ENCODE measurements at regions not wholly inside any gene's neighbourhood (a gene's known extent, or its start where the extent isn't known, plus 50 kb on each side); places are given as distances from the start of the nearest gene placed in this dataset.

- FAIRE-seq (no peak), DNase-seq (ENCODE audit: low spot score in 2 of 2) (no peak)
These were observed 557.2 kb downstream of the BUD13 start for GRCh38 chr11:116215471-116216113.

GRCh38 chr11:116211147-116211546, 561.6 kb downstream of the BUD13 start:
- DNase-seq (ENCODE audit: low spot score in 2 of 2) (no peak), FAIRE-seq (no peak)

GRCh38 chr11:116210663-116211062, 562.1 kb downstream of the BUD13 start:
- FAIRE-seq, result no peak
- DNase-seq (ENCODE audit: low spot score in 2 of 2), result no peak

GRCh38 chr11:116209255-116209654, 563.5 kb downstream of the BUD13 start:
- DNase-seq (ENCODE audit: low spot score in 2 of 2), result no peak
- no peak for FAIRE-seq

- DNase-seq (ENCODE audit: low spot score in 2 of 2) (no peak), FAIRE-seq (no peak)
These were observed 565.2 kb downstream of the BUD13 start for GRCh38 chr11:116207421-116208141.

GRCh38 chr11:116207019-116207418, 565.8 kb downstream of the BUD13 start:
- FAIRE-seq (no peak), DNase-seq (ENCODE audit: low spot score in 2 of 2) (no peak)

GRCh38 chr11:116202922-116203321, 569.9 kb downstream of the BUD13 start:
- FAIRE-seq, result no peak
- no peak for DNase-seq (ENCODE audit: low spot score in 2 of 2)

- FAIRE-seq (no peak), DNase-seq (ENCODE audit: low spot score in 2 of 2) (no peak)
These were observed 572.2 kb downstream of the BUD13 start for GRCh38 chr11:116200564-116200963.

GRCh38 chr11:116199182-116199581, 573.6 kb downstream of the BUD13 start:
- FAIRE-seq (no peak), DNase-seq (ENCODE audit: low spot score in 2 of 2) (no peak)

GRCh38 chr11:116194156-116194904, 578.5 kb downstream of the BUD13 start:
- DNase-seq (ENCODE audit: low spot score in 2 of 2) (no peak), FAIRE-seq (no peak)

- FAIRE-seq (no peak), DNase-seq (ENCODE audit: low spot score in 2 of 2) (peak in 1 of 2 donors; percentile 46)
These were observed 579.3 kb downstream of the BUD13 start for GRCh38 chr11:116193321-116194131.

- FAIRE-seq, result no peak
These were observed 580.1 kb downstream of the BUD13 start for GRCh38 chr11:116192509-116193210.

GRCh38 chr11:116190861-116191260, 581.9 kb downstream of the BUD13 start:
- DNase-seq (ENCODE audit: low spot score in 2 of 2), result no peak
- FAIRE-seq, result no peak

More at GRCh38 chr11:116192509-116193210, 580.1 kb downstream of the BUD13 start:
- DNase-seq (ENCODE audit: low spot score in 2 of 2), result peak in 1 of 2 donors; percentile 32

GRCh38 chr11:116189408-116190170, 583.2 kb downstream of the BUD13 start:
- DNase-seq (ENCODE audit: low spot score in 2 of 2) (no peak), FAIRE-seq (no peak)

GRCh38 chr11:116188350-116188749, 584.4 kb downstream of the BUD13 start:
- FAIRE-seq (no peak), DNase-seq (ENCODE audit: low spot score in 2 of 2) (no peak)

- DNase-seq (ENCODE audit: low spot score in 2 of 2), result no peak
- no peak for FAIRE-seq
These were observed 585.8 kb downstream of the BUD13 start for GRCh38 chr11:116187026-116187425.

- DNase-seq (ENCODE audit: low spot score in 2 of 2), result no peak
These were observed 587.2 kb downstream of the BUD13 start for GRCh38 chr11:116185551-116185950.

GRCh38 chr11:116184763-116185162, 588.0 kb downstream of the BUD13 start:
- no peak for DNase-seq (ENCODE audit: low spot score in 2 of 2)
- FAIRE-seq, result no peak

More at GRCh38 chr11:116185551-116185950, 587.2 kb downstream of the BUD13 start:
- no peak for FAIRE-seq

- FAIRE-seq, result no peak
These were observed 590.3 kb downstream of the BUD13 start for GRCh38 chr11:116182356-116182966.

More at GRCh38 chr11:116182356-116182966, 590.3 kb downstream of the BUD13 start:
- no peak for DNase-seq (ENCODE audit: low spot score in 2 of 2)

Data from frontal cortex (tissue), 3 donors.